GM19043 (cell line): ENCODE measurements at regions not wholly inside any gene's neighbourhood (a gene's known extent, or its start where the extent isn't known, plus 50 kb on each side); places are given as distances from the start of the nearest gene placed in this dataset.
A peak's percentile ranks its signal among the peaks of the same experiment; 100 is the strongest.

ENCODE experiments used
- ATAC-seq: cut with Tn5 transposase; IDR thresholded peaks from one replicate; pipeline ENCODE4 v1.9.1; 2021; ENCODE audit warnings: low read depth; ENCODE audit not compliant: unreplicated experiment

GRCh38 chr21:41037212-41037611 is 130.7 kb upstream of the BACE2 start:
- no peak for ATAC-seq

GRCh38 chr21:41037936-41038335 is 130.0 kb upstream of the BACE2 start:
- ATAC-seq: no peak

GRCh38 chr21:41043014-41043413 is 124.9 kb upstream of the BACE2 start:
- no peak for ATAC-seq

- ATAC-seq: no peak
These were observed 122.3 kb upstream of the BACE2 start for GRCh38 chr21:41045534-41046268.

- ATAC-seq: no peak
These were observed 119.8 kb upstream of the BACE2 start for GRCh38 chr21:41048145-41048544.

- ATAC-seq: no peak
These were observed 119.3 kb upstream of the BACE2 start for GRCh38 chr21:41048623-41049022.

GRCh38 chr21:41052820-41053555 is 115.0 kb upstream of the BACE2 start:
- no peak for ATAC-seq

GRCh38 chr21:41054018-41054578 is 113.9 kb upstream of the BACE2 start:
- no peak for ATAC-seq

GRCh38 chr21:41055266-41055665 is 112.7 kb upstream of the BACE2 start:
- no peak for ATAC-seq

- no peak for ATAC-seq
These were observed 108.1 kb upstream of the BACE2 start for GRCh38 chr21:41059871-41060270.

- no peak for ATAC-seq
These were observed 106.3 kb upstream of the BACE2 start for GRCh38 chr21:41061701-41062100.

GRCh38 chr21:41064334-41064791 is 103.6 kb upstream of the BACE2 start:
- ATAC-seq: no peak

- ATAC-seq: no peak
These were observed 103.0 kb upstream of the BACE2 start for GRCh38 chr21:41064951-41065350.

GRCh38 chr21:41065539-41065938 is 102.4 kb upstream of the BACE2 start:
- ATAC-seq: no peak

GRCh38 chr21:41066086-41066938 is 101.6 kb upstream of the BACE2 start:
- no peak for ATAC-seq

- ATAC-seq: no peak
These were observed 100.3 kb upstream of the BACE2 start for GRCh38 chr21:41067709-41068108.

GRCh38 chr21:41068496-41068895 is 99.5 kb upstream of the BACE2 start:
- no peak for ATAC-seq

- ATAC-seq: peak; percentile 66
These were observed 98.9 kb upstream of the BACE2 start for GRCh38 chr21:41068967-41069642.

GRCh38 chr21:41070284-41070683 is 97.7 kb upstream of the BACE2 start:
- no peak for ATAC-seq
